H1 (cell line): ENCODE measurements at regions not wholly inside any gene's neighbourhood (a gene's known extent, or its start where the extent isn't known, plus 50 kb on each side); places are given as distances from the start of the nearest gene placed in this dataset.

Experiments used
- CTCF ChIA-PET: fragments of 300-600 bp; sonication (Branson Sonifier 250); formaldehyde crosslinking; loops from one replicate; lab custom pipeline; 2021; ENCODE audit not compliant: partially characterized antibody; lab: Charles Lee
- POLR2A ChIA-PET: fragments of 300-600 bp; sonication (Branson Sonifier 250); formaldehyde crosslinking; loops from one replicate; lab custom pipeline; 2021; ENCODE audit warnings: inconsistent platforms; ENCODE audit not compliant: partially characterized antibody; lab: Charles Lee
- DNase-seq, 2 experiments: peaks; one replicate each; pipeline versions ENCODE4 v3.0.0 to v3.0.0-alpha.2; 2010 to 2022; ENCODE audit warnings: low spot score in 2 of 2, low read depth in 1 of 2, mixed read lengths in 1 of 2
- FAIRE-seq: peaks from 2 replicates; lab custom pipeline; 2011; peaks lifted over from hg19 to GRCh38; lab: Jason Lieb, UNC
- H2AFZ ChIP-seq: 2 replicates; pipeline ENCODE4 v1.8.1; 2012; ENCODE audit warnings: low read length, inconsistent platforms
- H2AK5ac ChIP-seq: 2 replicates; pipeline ENCODE4 v1.6.1; 2013; ENCODE audit warnings: low read depth, low read length
- H2BK120ac ChIP-seq: replicated peaks from 2 replicates; pipeline ENCODE3; 2013; ENCODE audit warnings: low read depth, low read length, inconsistent platforms
- H2BK12ac ChIP-seq: 2 replicates; pipeline ENCODE4 v1.6.1; 2013; ENCODE audit warnings: low read depth, low read length
- H2BK15ac ChIP-seq: 2 replicates; pipeline ENCODE4 v1.6.1; 2013; ENCODE audit warnings: low read length
- H2BK20ac ChIP-seq: 2 replicates; pipeline ENCODE4 v1.6.1; 2013; ENCODE audit warnings: low read length
- H2BK5ac ChIP-seq: 2 replicates; pipeline ENCODE4 v1.6.1; 2013; ENCODE audit warnings: low read depth, low read length
- H3K14ac ChIP-seq: 2 replicates; pipeline ENCODE4 v1.6.1; 2013; ENCODE audit warnings: inconsistent platforms; ENCODE audit not compliant: insufficient read length
- H3K18ac ChIP-seq: 2 replicates; pipeline ENCODE4 v1.6.1; 2013; ENCODE audit warnings: low read length; ENCODE audit errors: extremely low read depth
- H3K23ac ChIP-seq: 2 replicates; pipeline ENCODE4 v1.6.1; 2013; ENCODE audit warnings: inconsistent platforms; ENCODE audit not compliant: insufficient read length
- H3K23me2 ChIP-seq: 2 replicates; pipeline ENCODE4 v1.6.1; 2013; ENCODE audit warnings: low read depth, low read length
- H3K27ac ChIP-seq: 2 replicates; pipeline ENCODE4 v1.6.1; 2011; ENCODE audit warnings: low read depth, low read length, inconsistent platforms
- H3K27me3 ChIP-seq, 4 experiments: replicated peaks in 1 of 4; 1 replicate in 1 of 4; 2 replicates in 3 of 4; pipeline versions ENCODE4 v1.6.1 to v1.8.1; 2011 to 2013; ENCODE audit warnings: low read length in 3 of 4, mild to moderate bottlenecking in 3 of 4, inconsistent platforms in 2 of 4, mixed read lengths in 2 of 4, moderate library complexity in 1 of 4; ENCODE audit not compliant: control insufficient read depth in 3 of 4, insufficient read depth in 3 of 4; ENCODE audit errors: extremely low read depth in 1 of 4
- H3K36me3 ChIP-seq, 4 experiments: 2 replicates each; pipeline versions ENCODE4 v1.6.1 to v1.8.1; 2011 to 2013; ENCODE audit warnings: mild to moderate bottlenecking in 4 of 4, low read length in 3 of 4, moderate library complexity in 2 of 4, control low read depth in 1 of 4, inconsistent platforms in 1 of 4; ENCODE audit not compliant: insufficient read depth in 4 of 4, control insufficient read depth in 2 of 4
- H3K4ac ChIP-seq: replicated peaks from 2 replicates; pipeline ENCODE3; 2013; ENCODE audit warnings: low read length, low read depth, mixed read lengths, inconsistent platforms; ENCODE audit not compliant: insufficient read length
- H3K4me1 ChIP-seq, 4 experiments: replicated peaks in 1 of 4; 1 replicate in 1 of 4; 2 replicates in 3 of 4; pipeline versions ENCODE4 v1.6.1 to v1.8.1; 2011 to 2013; ENCODE audit warnings: low read length in 3 of 4, inconsistent platforms in 2 of 4, mixed read lengths in 1 of 4; ENCODE audit not compliant: insufficient read depth in 4 of 4, control insufficient read depth in 3 of 4
- H3K4me2 ChIP-seq, 2 experiments: 2 replicates each; pipeline versions ENCODE4 v1.6.1 to v1.8.1; 2011 to 2013; ENCODE audit warnings: low read depth in 2 of 2, low read length in 2 of 2, control low read depth in 1 of 2, inconsistent platforms in 1 of 2, mild to moderate bottlenecking in 1 of 2; ENCODE audit not compliant: insufficient read depth in 1 of 2
- H3K4me3 ChIP-seq, 4 experiments: fragments of 200-600, 300-600 bp in 1 of 4; sonication (generic), shearing (Covaris generic), sonication (Bioruptor Twin) in 1 of 4; 2 replicates each; pipeline versions ENCODE4 v1.5.1 to v1.8.1; 2011 to 2016; ENCODE audit warnings: low read length in 4 of 4, low read depth in 3 of 4, control low read depth in 2 of 4, inconsistent platforms in 2 of 4, mild to moderate bottlenecking in 2 of 4, mixed read lengths in 1 of 4, moderate library complexity in 1 of 4; ENCODE audit not compliant: insufficient read depth in 2 of 4; ENCODE audit errors: extremely low read depth in 1 of 4
- H3K56ac ChIP-seq: replicated peaks from 2 replicates; pipeline ENCODE3; 2013; ENCODE audit warnings: low read depth, mild to moderate bottlenecking, mixed read lengths, low read length, inconsistent platforms; ENCODE audit not compliant: insufficient read length
- H3K79me1 ChIP-seq: 2 replicates; pipeline ENCODE4 v1.6.1; 2013; ENCODE audit warnings: low read depth, low read length, control low read depth
- H3K79me2 ChIP-seq, 2 experiments: 2 replicates each; pipeline versions ENCODE4 v1.6.1 to v1.8.1; 2012 to 2013; ENCODE audit warnings: low read length in 2 of 2, mild to moderate bottlenecking in 2 of 2, inconsistent platforms in 1 of 2; ENCODE audit not compliant: insufficient read depth in 2 of 2, control insufficient read depth in 1 of 2
- H3K9ac ChIP-seq, 4 experiments: replicated peaks in 1 of 4; 1 replicate in 1 of 4; 2 replicates in 3 of 4; pipeline versions ENCODE4 v1.6.1 to v1.8.1; 2011 to 2013; ENCODE audit warnings: low read depth in 3 of 4, low read length in 3 of 4, control low read depth in 2 of 4, mild to moderate bottlenecking in 2 of 4, moderate library complexity in 2 of 4, inconsistent platforms in 1 of 4; ENCODE audit errors: extremely low read depth in 1 of 4
- H3K9me3 ChIP-seq, 2 experiments: 2 replicates each; pipeline versions ENCODE4 v1.6.1 to v1.8.1; 2012 to 2013; ENCODE audit warnings: mild to moderate bottlenecking in 2 of 2, moderate library complexity in 2 of 2, control low read depth in 1 of 2, inconsistent platforms in 1 of 2, low read depth in 1 of 2, low read length in 1 of 2, mixed read lengths in 1 of 2; ENCODE audit not compliant: insufficient read depth in 2 of 2
- H4K20me1 ChIP-seq, 2 experiments: replicated peaks in 1 of 2; 2 replicates each; pipeline versions ENCODE3 to v1.8.1; 2011 to 2013; ENCODE audit warnings: inconsistent platforms in 2 of 2, low read length in 2 of 2, mild to moderate bottlenecking in 1 of 2; ENCODE audit not compliant: insufficient read depth in 2 of 2, control insufficient read depth in 1 of 2
- H4K5ac ChIP-seq: 2 replicates; pipeline ENCODE4 v1.6.1; 2013; ENCODE audit warnings: low read length, low read depth, mixed read lengths, inconsistent platforms; ENCODE audit not compliant: insufficient read length
- H4K8ac ChIP-seq: 2 replicates; pipeline ENCODE4 v1.8.0; 2013; ENCODE audit warnings: mild to moderate bottlenecking, moderate library complexity, low read length, inconsistent platforms; ENCODE audit not compliant: insufficient read depth; ENCODE audit errors: extremely low read depth
- H4K91ac ChIP-seq: replicated peaks from 2 replicates; pipeline ENCODE3; 2013; ENCODE audit warnings: low read length, mixed read lengths, inconsistent platforms; ENCODE audit not compliant: insufficient read length
- ASH2L ChIP-seq: fragments of 200-600, 300-600 bp; sonication (generic); IDR thresholded peaks from one replicate; pipeline ENCODE4 v1.7.1; 2017; ENCODE audit warnings: low read length
- BACH1 ChIP-seq: IDR thresholded peaks from 2 replicates; pipeline ENCODE4 v1.6.1; 2012; ENCODE audit warnings: low read length, improper control_type of control experiment
- BCL11A ChIP-seq, 2 experiments: IDR thresholded peaks; one replicate each; pipeline ENCODE4 v1.6.1; 2011; ENCODE audit warnings: low read depth in 2 of 2, low read length in 2 of 2, mild to moderate bottlenecking in 2 of 2
- BRCA1 ChIP-seq: IDR thresholded peaks from 2 replicates; pipeline ENCODE4 v1.6.1; 2012; ENCODE audit warnings: low read depth, low read length, improper control_type of control experiment
- FOSL1 ChIP-seq: IDR thresholded peaks from 2 replicates; pipeline ENCODE4 v1.6.1; 2011; ENCODE audit warnings: mild to moderate bottlenecking, low read depth, low read length, moderate library complexity; ENCODE audit not compliant: insufficient read depth
- JUN ChIP-seq: IDR thresholded peaks from 2 replicates; pipeline ENCODE4 v1.6.1; 2011; ENCODE audit warnings: low read depth, mild to moderate bottlenecking, improper control_type of control experiment, low read length
- KDM1A ChIP-seq: fragments of 200-600, 300-600 bp; sonication (generic); IDR thresholded peaks from 2 replicates; pipeline ENCODE4 v1.7.1; 2016; ENCODE audit warnings: mild to moderate bottlenecking, low read length, borderline replicate concordance
- MAFK ChIP-seq: IDR thresholded peaks from 2 replicates; pipeline ENCODE4 v1.6.1; 2012; ENCODE audit warnings: low read depth, mild to moderate bottlenecking, improper control_type of control experiment, low read length
- RXRA ChIP-seq: IDR thresholded peaks from 2 replicates; pipeline ENCODE4 v1.6.1; 2011; ENCODE audit warnings: low read depth, mild to moderate bottlenecking, low read length, moderate library complexity; ENCODE audit not compliant: insufficient read depth
- SP2 ChIP-seq: IDR thresholded peaks from 2 replicates; pipeline ENCODE4 v1.6.1; 2012; ENCODE audit warnings: mild to moderate bottlenecking, low read length, inconsistent platforms

DNA sequence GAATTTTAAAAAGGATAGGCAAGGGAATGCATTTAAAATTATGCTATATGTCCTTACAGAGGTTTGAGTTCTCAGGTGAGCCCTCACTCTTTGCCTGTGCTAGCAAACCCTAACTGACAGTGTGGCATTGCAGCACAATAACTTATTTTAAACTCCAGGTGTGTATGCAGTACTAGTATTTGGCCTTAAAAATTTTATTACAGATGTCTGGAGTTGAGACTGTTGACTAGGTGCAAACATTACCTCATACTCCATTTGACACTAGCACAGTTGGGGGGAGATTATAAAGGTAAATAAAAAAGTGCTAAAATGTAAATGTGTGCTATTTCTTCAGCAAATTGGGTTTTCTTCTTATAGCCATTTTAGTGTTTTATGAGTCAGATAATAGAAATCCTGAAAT lies 407.7 kb downstream of the SH3GL2 start:
- H3K79me2 ChIP-seq: no peaks in the 10 kb centered on the region
- no peaks in the 10 kb centered on the region for H3K36me3 ChIP-seq
- H3K9me3 ChIP-seq: no peaks in the 10 kb centered on the region
- H3K4me1 ChIP-seq: no peaks in the 10 kb centered on the region; a peak in 1 of 7 replicates
- no peak overlapping the region for H2BK20ac ChIP-seq
- no peak overlapping the region for H3K4me3 ChIP-seq
- no peak overlapping the region for H2AK5ac ChIP-seq
- no peak overlapping the region for H4K91ac ChIP-seq
- H3K27me3 ChIP-seq: no peaks in the 10 kb centered on the region
- H3K79me1 ChIP-seq: no peaks in the 10 kb centered on the region
- H4K5ac ChIP-seq: no peak overlapping the region
- no peak for FAIRE-seq
- no peak overlapping the region for H2BK5ac ChIP-seq
- no peak overlapping the region for H4K8ac ChIP-seq
- no peak overlapping the region for H3K23ac ChIP-seq
- no peak overlapping the region for H3K18ac ChIP-seq
- H2BK12ac ChIP-seq: no peak overlapping the region
- H3K4ac ChIP-seq: no peak overlapping the region
- H3K14ac ChIP-seq: no peak overlapping the region
- no peak overlapping the region for H3K27ac ChIP-seq
- H2AFZ ChIP-seq: no peak overlapping the region
- H3K4me2 ChIP-seq: no peak overlapping the region
- H2BK15ac ChIP-seq: no peak overlapping the region
- no peak overlapping the region for H2BK120ac ChIP-seq
- no peaks in the 10 kb centered on the region for H4K20me1 ChIP-seq
- ChIA-PET CTCF (no interaction called here), POLR2A (no interaction called here)
- DNase-seq: no peak
- no peak overlapping the region for H3K9ac ChIP-seq
- no peak overlapping the region for H3K56ac ChIP-seq
- H3K23me2 ChIP-seq: no peaks in the 10 kb centered on the region
- TF ChIP-seq ASH2L: no peak
- no peak for TF ChIP-seq MAFK
- TF ChIP-seq FOSL1: no peak
- no peak for TF ChIP-seq BRCA1
- TF ChIP-seq SP2: no peak
- no peak for TF ChIP-seq JUN
- no peak for TF ChIP-seq BCL11A (IDR thresholded peaks at IDR 0.05; ENCODE audit: low read depth in 2 of 2, low read length in 2 of 2)
- no peak for TF ChIP-seq KDM1A
- no peak for TF ChIP-seq RXRA
- TF ChIP-seq BACH1: no peak
